HG03571 (cell line): ENCODE measurements at regions not wholly inside any gene's neighbourhood (a gene's known extent, or its start where the extent isn't known, plus 50 kb on each side); places are given as distances from the start of the nearest gene placed in this dataset.
"Not testable (repeated sequence)": the region's sequence is repeated elsewhere in the genome, so short reads cannot be mapped to it uniquely, and the experiment has no call there.

ENCODE experiments used
- ATAC-seq: cut with Tn5 transposase; IDR thresholded peaks from one replicate; pipeline ENCODE4 v1.9.1; 2021; ENCODE audit not compliant: unreplicated experiment

GRCh38 chr12:62021808-62022207 lies 238.4 kb upstream of the USP15 start:
- ATAC-seq, result no peak

- no peak for ATAC-seq
Observed at GRCh38 chr12:62028536-62028935, 231.7 kb upstream of the USP15 start.

- ATAC-seq, result no peak
Observed at GRCh38 chr12:62032870-62033269, 227.3 kb upstream of the USP15 start.

- no peak for ATAC-seq
Observed at GRCh38 chr12:62044450-62045135, 215.6 kb upstream of the USP15 start.

GRCh38 chr12:62045211-62045610 lies 215.0 kb upstream of the USP15 start:
- ATAC-seq, result no peak

GRCh38 chr12:62050785-62051184 lies 209.4 kb upstream of the USP15 start:
- ATAC-seq, result no peak

GRCh38 chr12:62069976-62070375 lies 190.2 kb upstream of the USP15 start:
- no peak for ATAC-seq

- ATAC-seq, result not testable (repeated sequence)
Observed at GRCh38 chr12:62073236-62073635, 187.0 kb upstream of the USP15 start.

GRCh38 chr12:62075870-62076269 lies 184.3 kb upstream of the USP15 start:
- no peak for ATAC-seq

- no peak for ATAC-seq
Observed at GRCh38 chr12:62078020-62078419, 182.2 kb upstream of the USP15 start.

- no peak for ATAC-seq
Observed at GRCh38 chr12:62082448-62082847, 177.8 kb upstream of the USP15 start.

- ATAC-seq, result no peak
Observed at GRCh38 chr12:62098132-62098531, 162.1 kb upstream of the USP15 start.

GRCh38 chr12:62103748-62104147 lies 156.5 kb upstream of the USP15 start:
- ATAC-seq, result no peak

GRCh38 chr12:62106547-62107185 lies 153.5 kb upstream of the USP15 start:
- ATAC-seq, result no peak

- ATAC-seq, result no peak
Observed at GRCh38 chr12:62113366-62114011, 146.7 kb upstream of the USP15 start.

GRCh38 chr12:62116986-62117385 lies 143.2 kb upstream of the USP15 start:
- no peak for ATAC-seq

GRCh38 chr12:62123721-62124203 lies 136.4 kb upstream of the USP15 start:
- peak; percentile 79 for ATAC-seq

- ATAC-seq, result no peak
Observed at GRCh38 chr12:62127516-62127915, 132.7 kb upstream of the USP15 start.

- ATAC-seq, result no peak
Observed at GRCh38 chr12:62128175-62128975, 131.8 kb upstream of the USP15 start.

GRCh38 chr12:62129291-62129690 lies 130.9 kb upstream of the USP15 start:
- ATAC-seq, result no peak

- no peak for ATAC-seq
Observed at GRCh38 chr12:62130402-62130801, 129.8 kb upstream of the USP15 start.
